Panc1 (cell line): ENCODE measurements at regions not wholly inside any gene's neighbourhood (a gene's known extent, or its start where the extent isn't known, plus 50 kb on each side); places are given as distances from the start of the nearest gene placed in this dataset.

Source experiments
- ATAC-seq: fragments of 200-7000 bp; cut with Tn5 transposase; 2 replicates; pipeline ENCODE4 v1.9.1; 2020; ENCODE audit warnings: mild to moderate bottlenecking, moderate library complexity
- BruUV-seq: library from RNA; stranded (reverse); fragments of 400-500 nt; replicated peaks from 2 replicates; lab custom pipeline; 2021; lab: Mats Ljungman, UMichigan
- CTCF ChIA-PET: fragments of 300-600 bp; sonication (Branson Sonifier 250); formaldehyde crosslinking; loops from one replicate; lab custom pipeline; 2022; ENCODE audit warnings: antibody characterized with exemption; lab: Charles Lee
- POLR2A ChIA-PET: fragments of 300-600 bp; sonication (Branson Sonifier 250); formaldehyde crosslinking; loops from one replicate; lab custom pipeline; 2022; ENCODE audit warnings: antibody characterized with exemption; lab: Charles Lee
- DNase-seq: peaks from one replicate; pipeline ENCODE4 v3.0.0-alpha.2; 2010; ENCODE audit warnings: low read depth, low spot score
- H3K27ac ChIP-seq: 2 replicates; pipeline ENCODE4 v1.5.1; 2011; ENCODE audit warnings: mild to moderate bottlenecking, low read length, inconsistent platforms
- H3K27me3 ChIP-seq: fragments of 200-500 bp; sonication (Bioruptor generic); 2 replicates; pipeline ENCODE4 v1.6.0; 2014; ENCODE audit warnings: low read length, inconsistent platforms; ENCODE audit not compliant: control insufficient read depth, insufficient read depth
- H3K36me3 ChIP-seq: fragments of 200-500 bp; sonication (Bioruptor generic); 2 replicates; pipeline ENCODE4 v1.5.1; 2014; ENCODE audit warnings: inconsistent platforms, mild to moderate bottlenecking, low read length, moderate library complexity; ENCODE audit not compliant: control insufficient read depth, insufficient read depth
- H3K4me1 ChIP-seq: 2 replicates; pipeline ENCODE4 v1.5.1; 2011; ENCODE audit warnings: inconsistent platforms, mild to moderate bottlenecking, low read length, moderate library complexity; ENCODE audit not compliant: control insufficient read depth, insufficient read depth
- H3K4me3 ChIP-seq, 2 experiments: 2 replicates each; pipeline ENCODE4 v1.5.1; 2011 to 2012; ENCODE audit warnings: low read depth in 2 of 2, low read length in 2 of 2, mild to moderate bottlenecking in 2 of 2, inconsistent platforms in 1 of 2, moderate library complexity in 1 of 2
- H3K9me3 ChIP-seq: fragments of 200-500 bp; sonication (Bioruptor generic); 2 replicates; pipeline ENCODE4 v1.5.1; 2014; ENCODE audit warnings: low read depth, mild to moderate bottlenecking, inconsistent platforms, low read length, moderate library complexity; ENCODE audit not compliant: control insufficient read depth, insufficient read depth
- CTCF ChIP-seq: fragments of 450-650 bp; IDR thresholded peaks from 2 replicates; pipeline ENCODE4 v1.5.1; 2017; ENCODE audit warnings: mild to moderate bottlenecking
- POLR2AphosphoS5 ChIP-seq: IDR thresholded peaks from 2 replicates; pipeline ENCODE4 v1.6.1; 2012; ENCODE audit warnings: mild to moderate bottlenecking, low read depth, low read length, moderate library complexity
- REST ChIP-seq, 2 experiments: IDR thresholded peaks; 2 replicates each; pipeline ENCODE4 v1.6.1; 2011 to 2012; ENCODE audit warnings: low read depth in 2 of 2, control low read depth in 1 of 2, low read length in 1 of 2, mild to moderate bottlenecking in 1 of 2, moderate library complexity in 1 of 2; ENCODE audit not compliant: insufficient read depth in 1 of 2
- SIN3A ChIP-seq: IDR thresholded peaks from 2 replicates; pipeline ENCODE4 v1.6.1; 2012; ENCODE audit warnings: low read depth, mild to moderate bottlenecking, low read length, moderate library complexity, borderline replicate concordance; ENCODE audit not compliant: insufficient read depth
- TCF7L2 ChIP-seq: IDR thresholded peaks from 2 replicates; pipeline ENCODE4 v1.6.1; 2011; ENCODE audit warnings: mild to moderate bottlenecking, low read depth, low read length, inconsistent platforms
- in situ Hi-C: cut with HindIII; loops from 2 replicates; pipeline ENCODE4 v1.10.0; 2016; ENCODE audit warnings: low sequenced_read_pairs, low pct_unique_long_range_greater_than_20kb
- intact Hi-C: fragments of 100-400 bp; cut with micrococcal nuclease; formaldehyde crosslinking; loops from one replicate; pipeline ENCODE4 v1.10.0; 2022; ENCODE audit not compliant: unreplicated experiment

- Histone ChIP-seq H3K9me3 (no peaks in the 10 kb centered on the region), H3K36me3 (no peaks in the 10 kb centered on the region), H3K4me1 (no peaks in the 10 kb centered on the region), H3K27ac (no peak overlapping the region), H3K27me3 (no peaks in the 10 kb centered on the region; the same call in 1 of the 2 replicates), H3K4me3 (no peak overlapping the region)
- ATAC-seq: no peak
- in situ Hi-C loops (no loop called here), intact Hi-C loops (no loop called here)
- DNase-seq: no peak
- ChIA-PET POLR2A (no interaction called here), CTCF (interaction anchor here (0.6 kb wide), 1 partner anchor 280 kb away, joined by 5 read pairs; no protein-coding TSS in a partner anchor)
- no peak for TF ChIP-seq SIN3A
- no TSS peak for BruUV-seq
Measured at GRCh38 chr4:175997291-175997690, 68.3 kb upstream of the WDR17 start.

GRCh38 chr4:175998782-175999181 is 66.9 kb upstream of the WDR17 start:
- no peak overlapping the region for H3K27ac ChIP-seq
- no peaks in the 10 kb centered on the region for H3K36me3 ChIP-seq
- in situ Hi-C loops: no loop called here
- H3K4me3 ChIP-seq: no peak overlapping the region
- no peaks in the 10 kb centered on the region; the same call in 1 of the 2 replicates for H3K27me3 ChIP-seq
- intact Hi-C loops: no loop called here
- no peak for TF ChIP-seq CTCF
- TF ChIP-seq REST (IDR thresholded peaks at IDR 0.05; ENCODE audit: insufficient read depth in 1 of 2, low read depth in 2 of 2, low read length in 1 of 2): no peak
- TF ChIP-seq TCF7L2: no peak
- TF ChIP-seq POLR2AphosphoS5: no peak
- TF ChIP-seq SIN3A: no peak
- ATAC-seq (no peak), DNase-seq (no peak)
- BruUV-seq: no TSS peak
- CTCF ChIA-PET: no interaction called here
- H3K9me3 ChIP-seq: no peaks in the 10 kb centered on the region
- H3K4me1 ChIP-seq: no peaks in the 10 kb centered on the region
- POLR2A ChIA-PET: no interaction called here

GRCh38 chr4:175999944-176000343 is 65.7 kb upstream of the WDR17 start:
- Histone ChIP-seq H3K27me3 (no peaks in the 10 kb centered on the region; the same call in 1 of the 2 replicates), H3K36me3 (no peaks in the 10 kb centered on the region), H3K9me3 (no peaks in the 10 kb centered on the region), H3K4me1 (no peaks in the 10 kb centered on the region), H3K4me3 (no peak overlapping the region), H3K27ac (no peak overlapping the region)
- TF ChIP-seq SIN3A (no peak), POLR2AphosphoS5 (no peak), CTCF (no peak), REST (IDR thresholded peaks at IDR 0.05; ENCODE audit: insufficient read depth in 1 of 2, low read depth in 2 of 2, low read length in 1 of 2) (no peak)
- POLR2A ChIA-PET: no interaction called here
- no peak for ATAC-seq
- no TSS peak for BruUV-seq
- intact Hi-C loops (no loop called here), in situ Hi-C loops (no loop called here)
- no peak for DNase-seq
- CTCF ChIA-PET: no interaction called here
